GM12892 (cell line): ENCODE measurements at regions not wholly inside any gene's neighbourhood (a gene's known extent, or its start where the extent isn't known, plus 50 kb on each side); places are given as distances from the start of the nearest gene placed in this dataset.

Experiments used
- POLR2A ChIP-seq: IDR thresholded peaks from 2 replicates; pipeline ENCODE4 v1.6.1; 2011; ENCODE audit warnings: low read depth, low read length, control low read depth
- POLR2AphosphoS5 ChIP-seq: IDR thresholded peaks from 2 replicates; pipeline ENCODE4 v1.6.1; 2011; ENCODE audit warnings: low read depth, low read length, control low read depth

DNA sequence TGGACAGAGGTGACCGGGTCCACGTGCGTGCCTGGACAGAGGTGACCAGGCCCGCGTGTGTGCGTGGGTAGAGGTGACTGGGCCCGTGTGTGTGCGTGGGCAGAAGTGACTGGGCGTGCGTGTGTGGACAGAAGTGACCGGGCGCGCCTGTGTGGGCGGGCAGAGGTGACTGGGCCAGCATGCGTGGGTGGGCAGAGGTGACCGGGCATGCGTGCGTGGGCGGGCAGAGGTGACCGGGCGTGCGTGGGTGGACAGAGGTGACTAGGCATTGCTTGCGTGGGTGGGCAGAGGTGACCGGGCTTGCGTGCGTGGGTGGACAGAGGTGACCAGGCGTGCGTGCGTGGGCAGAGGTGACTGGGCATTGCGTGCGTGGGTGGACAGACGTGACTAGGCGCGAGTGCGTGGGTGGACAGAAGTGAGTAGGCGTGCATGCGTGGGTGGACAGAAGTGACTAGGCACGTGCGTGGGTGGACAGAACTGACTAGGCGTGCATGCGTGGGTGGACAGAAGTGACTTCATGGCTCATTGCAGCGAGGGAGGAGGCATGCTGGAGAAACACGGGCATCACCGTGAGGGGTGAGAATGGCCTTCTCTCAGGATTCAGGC is 254.1 kb upstream of the IRX4 start:
- TF ChIP-seq POLR2A (no peak), POLR2AphosphoS5 (no peak)
